Esophagus muscularis mucosa (tissue), 4 donors: ENCODE measurements at regions not wholly inside any gene's neighbourhood (a gene's known extent, or its start where the extent isn't known, plus 50 kb on each side); places are given as distances from the start of the nearest gene placed in this dataset.

Source experiments
- EP300 ChIP-seq: sonication (generic); formaldehyde crosslinking; IDR thresholded peaks from one replicate; pipeline ENCODE4 v1.6.1; 2017; ENCODE audit warnings: antibody characterized with exemption
- POLR2A ChIP-seq: fragments of 450-650 bp; IDR thresholded peaks from one replicate; pipeline ENCODE4 v1.6.1; 2017; ENCODE audit warnings: antibody characterized with exemption, moderate library complexity, mild to moderate bottlenecking, low read depth
- POLR2AphosphoS5 ChIP-seq, 2 donors: sonication (generic); formaldehyde crosslinking; IDR thresholded peaks; one replicate each; pipeline ENCODE4 v1.6.1; 2017; ENCODE audit warnings: antibody characterized with exemption in 2 of 2
- TF ChIP-seq, protein P1 (sequence below), 3 experiments: fragments of 200-600 bp in 2 of 3; fragments of 450-650 bp in 1 of 3; sonication (generic) in 2 of 3; IDR thresholded peaks; one replicate each; pipeline ENCODE4 v1.5.1; 2017 to 2019; ENCODE audit warnings: antibody characterized with exemption in 3 of 3, mild to moderate bottlenecking in 2 of 3, moderate library complexity in 1 of 3

DNA sequence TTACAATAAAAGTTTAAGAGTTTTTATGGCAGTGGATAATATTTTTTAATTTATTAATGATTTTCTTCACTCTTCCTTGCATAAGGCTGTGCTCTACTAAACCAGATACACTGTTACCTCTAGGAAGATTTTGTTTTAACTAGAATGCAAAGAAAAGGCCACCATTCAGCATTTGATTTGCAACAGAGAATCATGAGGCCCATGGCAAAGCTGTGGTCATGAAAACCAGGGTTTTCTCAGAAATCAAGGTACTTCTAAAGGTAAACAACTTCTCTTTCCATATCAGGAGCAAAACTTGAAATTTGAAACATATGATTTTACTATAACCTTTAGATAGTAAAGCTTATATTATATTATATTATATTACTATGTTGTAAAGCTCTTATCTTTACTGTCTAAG lies 94.4 kb downstream of the FAM76B start:
- TF ChIP-seq, protein P1, sequence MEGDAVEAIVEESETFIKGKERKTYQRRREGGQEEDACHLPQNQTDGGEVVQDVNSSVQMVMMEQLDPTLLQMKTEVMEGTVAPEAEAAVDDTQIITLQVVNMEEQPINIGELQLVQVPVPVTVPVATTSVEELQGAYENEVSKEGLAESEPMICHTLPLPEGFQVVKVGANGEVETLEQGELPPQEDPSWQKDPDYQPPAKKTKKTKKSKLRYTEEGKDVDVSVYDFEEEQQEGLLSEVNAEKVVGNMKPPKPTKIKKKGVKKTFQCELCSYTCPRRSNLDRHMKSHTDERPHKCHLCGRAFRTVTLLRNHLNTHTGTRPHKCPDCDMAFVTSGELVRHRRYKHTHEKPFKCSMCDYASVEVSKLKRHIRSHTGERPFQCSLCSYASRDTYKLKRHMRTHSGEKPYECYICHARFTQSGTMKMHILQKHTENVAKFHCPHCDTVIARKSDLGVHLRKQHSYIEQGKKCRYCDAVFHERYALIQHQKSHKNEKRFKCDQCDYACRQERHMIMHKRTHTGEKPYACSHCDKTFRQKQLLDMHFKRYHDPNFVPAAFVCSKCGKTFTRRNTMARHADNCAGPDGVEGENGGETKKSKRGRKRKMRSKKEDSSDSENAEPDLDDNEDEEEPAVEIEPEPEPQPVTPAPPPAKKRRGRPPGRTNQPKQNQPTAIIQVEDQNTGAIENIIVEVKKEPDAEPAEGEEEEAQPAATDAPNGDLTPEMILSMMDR (IDR thresholded peaks at IDR 0.05) = no peak
- TF ChIP-seq POLR2A (no peak), POLR2AphosphoS5 (IDR thresholded peaks at IDR 0.05) (no peak), EP300 (no peak)
